ENCODE measurements at regions not wholly inside any gene's neighbourhood (a gene's known extent, or its start where the extent isn't known, plus 50 kb on each side); places are given as distances from the start of the nearest gene placed in this dataset.
"Not testable (repeated sequence)": the region's sequence is repeated elsewhere in the genome, so short reads cannot be mapped to it uniquely, and the experiment has no call there.

- Histone ChIP-seq H3K4me1 (ENCODE audit: control insufficient read depth in 1 of 2, extremely low read depth in 1 of 2, insufficient read depth in 2 of 2, low read length in 2 of 2) (no peaks in the 10 kb centered on the region), H3K27ac (ENCODE audit: low read length) (no peak overlapping the region), H3K4me3 (ENCODE audit: control insufficient read depth in 1 of 2, extremely low read depth in 1 of 2, low read length in 1 of 2) (no peak overlapping the region), H3K36me3 (ENCODE audit: control insufficient read depth in 2 of 2, extremely low read depth in 1 of 2, insufficient read depth in 1 of 2, low read length in 1 of 2) (no peaks in the 10 kb centered on the region), H3K9me3 (no peaks in the 10 kb centered on the region), H3K27me3 (replicated peaks in 1 of 2; ENCODE audit: control insufficient read depth in 2 of 2, extremely low read depth in 1 of 2, insufficient read depth in 2 of 2, low read length in 1 of 2) (no peaks in the 10 kb centered on the region)
- CTCF ChIA-PET = no interaction called here
- 84% methylated on average over 2 of the region's 4 CpGs for WGBS (ENCODE audit: insufficient coverage)
- H3K36me3 Mint-ChIP-seq = no peaks in the 10 kb centered on the region
- no peak for DNase-seq
- H3K27me3 Mint-ChIP-seq = peaks cover 0 to 3% of the 10 kb centered on the region in 2 donors
- POLR2A ChIA-PET = no interaction called here
- H3K4me3 Mint-ChIP-seq = no peak overlapping the region
- no peak for ATAC-seq (replicated peaks in 1 of 4)
- H3K27ac Mint-ChIP-seq = no peak overlapping the region
- peaks cover 0 to 3% (median 3%) of the 10 kb centered on the region in 3 donors for H3K9me3 Mint-ChIP-seq
- H3K4me1 Mint-ChIP-seq = no peaks in the 10 kb centered on the region
Measured at GRCh38 chr5:174491761-174492350, 232.5 kb upstream of the MSX2 start.

- ATAC-seq (replicated peaks in 1 of 4) (no peak), DNase-seq (no peak)
- no peak overlapping the region for H3K27ac Mint-ChIP-seq
- Histone ChIP-seq H3K27me3 (replicated peaks in 1 of 2; ENCODE audit: control insufficient read depth in 2 of 2, extremely low read depth in 1 of 2, insufficient read depth in 2 of 2, low read length in 1 of 2) (no peaks in the 10 kb centered on the region), H3K4me1 (ENCODE audit: control insufficient read depth in 1 of 2, extremely low read depth in 1 of 2, insufficient read depth in 2 of 2, low read length in 2 of 2) (no peaks in the 10 kb centered on the region), H3K9me3 (no peaks in the 10 kb centered on the region), H3K4me3 (ENCODE audit: control insufficient read depth in 1 of 2, extremely low read depth in 1 of 2, low read length in 1 of 2) (no peak overlapping the region), H3K27ac (ENCODE audit: low read length) (no peak overlapping the region), H3K36me3 (ENCODE audit: control insufficient read depth in 2 of 2, extremely low read depth in 1 of 2, insufficient read depth in 1 of 2, low read length in 1 of 2) (no peaks in the 10 kb centered on the region)
- H3K9me3 Mint-ChIP-seq = peaks cover 7 to 8% (median 7%) of the 10 kb centered on the region in 3 donors
- H3K36me3 Mint-ChIP-seq = no peaks in the 10 kb centered on the region
- 100% methylated on average over 1 of the region's 7 CpGs for WGBS (ENCODE audit: insufficient coverage)
- no peaks in the 10 kb centered on the region for H3K4me1 Mint-ChIP-seq
- ChIA-PET CTCF (interaction anchor here in 1 of 2 donors (1.2 kb wide), 1 partner anchor 31 kb away, joined by 3 read pairs; no protein-coding TSS in a partner anchor), POLR2A (no interaction called here)
- H3K4me3 Mint-ChIP-seq = no peak overlapping the region
- H3K27me3 Mint-ChIP-seq = no peaks in the 10 kb centered on the region
Measured at GRCh38 chr5:174493530-174493929, 230.9 kb upstream of the MSX2 start.

GRCh38 chr5:174497939-174498338 lies 226.4 kb upstream of the MSX2 start:
- H3K4me1 Mint-ChIP-seq; H3K27ac ChIP-seq (ENCODE audit: low read length); DNase-seq; H3K4me3 ChIP-seq (ENCODE audit: control insufficient read depth in 1 of 2, extremely low read depth in 1 of 2, low read length in 1 of 2); H3K9me3 ChIP-seq; H3K36me3 ChIP-seq (ENCODE audit: control insufficient read depth in 2 of 2, extremely low read depth in 1 of 2, insufficient read depth in 1 of 2, low read length in 1 of 2); H3K36me3 Mint-ChIP-seq; H3K27me3 Mint-ChIP-seq; POLR2A ChIA-PET; ATAC-seq (replicated peaks in 1 of 4); H3K27me3 ChIP-seq (replicated peaks in 1 of 2; ENCODE audit: control insufficient read depth in 2 of 2, extremely low read depth in 1 of 2, insufficient read depth in 2 of 2, low read length in 1 of 2); H3K4me3 Mint-ChIP-seq; CTCF ChIA-PET; H3K4me1 ChIP-seq (ENCODE audit: control insufficient read depth in 1 of 2, extremely low read depth in 1 of 2, insufficient read depth in 2 of 2, low read length in 2 of 2); H3K27ac Mint-ChIP-seq: not testable (repeated sequence)
- WGBS (ENCODE audit: insufficient coverage) = 83% methylated on average over 2 of the region's 3 CpGs
- peaks cover 7 to 22% (median 20%) of the 10 kb centered on the region in 3 donors for H3K9me3 Mint-ChIP-seq

- H3K4me1 Mint-ChIP-seq; H3K36me3 Mint-ChIP-seq; H3K4me3 Mint-ChIP-seq; ATAC-seq (replicated peaks in 1 of 4); H3K27ac ChIP-seq (ENCODE audit: low read length); H3K27me3 Mint-ChIP-seq; H3K27ac Mint-ChIP-seq; H3K27me3 ChIP-seq (replicated peaks in 1 of 2; ENCODE audit: control insufficient read depth in 2 of 2, extremely low read depth in 1 of 2, insufficient read depth in 2 of 2, low read length in 1 of 2); H3K36me3 ChIP-seq (ENCODE audit: control insufficient read depth in 2 of 2, extremely low read depth in 1 of 2, insufficient read depth in 1 of 2, low read length in 1 of 2); CTCF ChIA-PET; H3K9me3 ChIP-seq; H3K4me3 ChIP-seq (ENCODE audit: control insufficient read depth in 1 of 2, extremely low read depth in 1 of 2, low read length in 1 of 2); POLR2A ChIA-PET; DNase-seq; H3K4me1 ChIP-seq (ENCODE audit: control insufficient read depth in 1 of 2, extremely low read depth in 1 of 2, insufficient read depth in 2 of 2, low read length in 2 of 2): not testable (repeated sequence)
- 85% methylated on average over 2 of the region's 4 CpGs for WGBS (ENCODE audit: insufficient coverage)
- peaks cover 7 to 22% (median 20%) of the 10 kb centered on the region in 3 donors for H3K9me3 Mint-ChIP-seq
Measured at GRCh38 chr5:174498575-174498974, 225.8 kb upstream of the MSX2 start.

GRCh38 chr5:174500636-174501035 lies 223.7 kb upstream of the MSX2 start:
- Histone ChIP-seq H3K36me3 (ENCODE audit: control insufficient read depth in 2 of 2, extremely low read depth in 1 of 2, insufficient read depth in 1 of 2, low read length in 1 of 2) (no peaks in the 10 kb centered on the region), H3K4me1 (ENCODE audit: control insufficient read depth in 1 of 2, extremely low read depth in 1 of 2, insufficient read depth in 2 of 2, low read length in 2 of 2) (no peaks in the 10 kb centered on the region), H3K9me3 (no peaks in the 10 kb centered on the region), H3K27me3 (replicated peaks in 1 of 2; ENCODE audit: control insufficient read depth in 2 of 2, extremely low read depth in 1 of 2, insufficient read depth in 2 of 2, low read length in 1 of 2) (no peaks in the 10 kb centered on the region), H3K27ac (ENCODE audit: low read length) (no peak overlapping the region), H3K4me3 (ENCODE audit: control insufficient read depth in 1 of 2, extremely low read depth in 1 of 2, low read length in 1 of 2) (no peak overlapping the region)
- ATAC-seq (replicated peaks in 1 of 4) (no peak), DNase-seq (no peak)
- H3K4me1 Mint-ChIP-seq = no peaks in the 10 kb centered on the region
- CTCF ChIA-PET = no interaction called here
- H3K9me3 Mint-ChIP-seq = peaks cover 7 to 22% (median 20%) of the 10 kb centered on the region in 3 donors
- no peak overlapping the region for H3K27ac Mint-ChIP-seq
- POLR2A ChIA-PET = no interaction called here
- H3K27me3 Mint-ChIP-seq = peaks cover 5 to 8% of the 10 kb centered on the region in 2 donors
- WGBS (ENCODE audit: insufficient coverage) = 77% methylated on average over 3 of the region's 5 CpGs
- H3K36me3 Mint-ChIP-seq = no peaks in the 10 kb centered on the region
- H3K4me3 Mint-ChIP-seq = no peak overlapping the region

- no CpG with 5 or more reads among the region's 6 CpGs for whole genome bisulfite sequencing (ENCODE audit: insufficient coverage)
- DNase-seq (no peak), ATAC-seq (replicated peaks in 1 of 4) (no peak)
- Mint-ChIP-seq H3K4me3 (no peak overlapping the region), H3K4me1 (no peaks in the 10 kb centered on the region), H3K9me3 (peaks cover 7 to 22% (median 20%) of the 10 kb centered on the region in 3 donors), H3K27me3 (peaks cover 5 to 8% of the 10 kb centered on the region in 2 donors), H3K36me3 (no peaks in the 10 kb centered on the region), H3K27ac (no peak overlapping the region)
- ChIA-PET CTCF (no interaction called here), POLR2A (no interaction called here)
- Histone ChIP-seq H3K4me3 (ENCODE audit: control insufficient read depth in 1 of 2, extremely low read depth in 1 of 2, low read length in 1 of 2) (no peak overlapping the region), H3K27me3 (replicated peaks in 1 of 2; ENCODE audit: control insufficient read depth in 2 of 2, extremely low read depth in 1 of 2, insufficient read depth in 2 of 2, low read length in 1 of 2) (no peaks in the 10 kb centered on the region), H3K9me3 (no peaks in the 10 kb centered on the region), H3K4me1 (ENCODE audit: control insufficient read depth in 1 of 2, extremely low read depth in 1 of 2, insufficient read depth in 2 of 2, low read length in 2 of 2) (no peaks in the 10 kb centered on the region), H3K27ac (ENCODE audit: low read length) (no peak overlapping the region), H3K36me3 (ENCODE audit: control insufficient read depth in 2 of 2, extremely low read depth in 1 of 2, insufficient read depth in 1 of 2, low read length in 1 of 2) (no peaks in the 10 kb centered on the region)
Measured at GRCh38 chr5:174501461-174502069, 222.8 kb upstream of the MSX2 start.

GRCh38 chr5:174503086-174503460 lies 221.3 kb upstream of the MSX2 start:
- no peak overlapping the region for H3K4me3 ChIP-seq (ENCODE audit: control insufficient read depth in 1 of 2, extremely low read depth in 1 of 2, low read length in 1 of 2)
- no peaks in the 10 kb centered on the region for H3K9me3 ChIP-seq
- peaks cover 5 to 19% (median 14%) of the 10 kb centered on the region in 3 donors for H3K9me3 Mint-ChIP-seq
- H3K27me3 Mint-ChIP-seq = peaks cover 5 to 15% of the 10 kb centered on the region in 2 donors
- H3K27ac Mint-ChIP-seq = no peak overlapping the region
- no peaks in the 10 kb centered on the region for H3K4me1 ChIP-seq (ENCODE audit: control insufficient read depth in 1 of 2, extremely low read depth in 1 of 2, insufficient read depth in 2 of 2, low read length in 2 of 2)
- CTCF ChIA-PET = no interaction called here
- H3K36me3 Mint-ChIP-seq = no peaks in the 10 kb centered on the region
- POLR2A ChIA-PET = no interaction called here
- ATAC-seq (replicated peaks in 1 of 4) = no peak
- no peak for DNase-seq
- no peaks in the 10 kb centered on the region for H3K4me1 Mint-ChIP-seq
- H3K4me3 Mint-ChIP-seq = no peak overlapping the region
- no peaks in the 10 kb centered on the region for H3K27me3 ChIP-seq (replicated peaks in 1 of 2; ENCODE audit: control insufficient read depth in 2 of 2, extremely low read depth in 1 of 2, insufficient read depth in 2 of 2, low read length in 1 of 2)
- no peak overlapping the region for H3K27ac ChIP-seq (ENCODE audit: low read length)
- no peaks in the 10 kb centered on the region for H3K36me3 ChIP-seq (ENCODE audit: control insufficient read depth in 2 of 2, extremely low read depth in 1 of 2, insufficient read depth in 1 of 2, low read length in 1 of 2)

Data from T-cell (primary cell).